AG09309 (cell line): ENCODE measurements at regions not wholly inside any gene's neighbourhood (a gene's known extent, or its start where the extent isn't known, plus 50 kb on each side); places are given as distances from the start of the nearest gene placed in this dataset.

ENCODE experiments used
- DNase-seq: peaks from one replicate; pipeline ENCODE4 v3.0.0-alpha.2; 2010; ENCODE audit warnings: low read depth
- H3K4me3 ChIP-seq: 2 replicates; pipeline ENCODE4 v1.5.1; 2011; ENCODE audit warnings: mild to moderate bottlenecking, low read depth, low read length, moderate library complexity; ENCODE audit not compliant: control insufficient read depth
- TF ChIP-seq, protein P1 (sequence below): IDR thresholded peaks from 2 replicates; pipeline ENCODE4 v1.5.1; 2011; ENCODE audit warnings: mild to moderate bottlenecking, low read depth, low read length, inconsistent platforms; ENCODE audit not compliant: insufficient read depth, control insufficient read depth; ENCODE audit errors: missing control alignments

DNA sequence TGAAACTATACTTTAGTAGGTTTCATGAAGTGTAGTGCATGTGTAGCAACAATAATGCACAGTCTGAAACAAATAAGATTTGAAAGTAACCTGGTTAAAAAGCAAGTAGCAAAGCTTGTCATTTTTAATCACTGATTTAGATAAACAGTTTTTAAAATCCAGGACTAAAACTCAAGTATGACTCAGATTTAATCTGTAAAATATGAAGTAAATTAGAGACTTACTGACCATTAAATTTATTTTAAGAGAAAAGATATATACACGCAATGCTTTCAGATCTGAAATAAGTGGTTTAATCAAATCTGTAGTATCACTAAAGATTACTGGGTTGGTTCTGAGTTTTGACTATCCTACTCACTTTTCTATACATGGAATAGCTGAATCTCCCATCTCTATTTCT is 300.7 kb upstream of the RBMS3 start:
- no peak for DNase-seq
- TF ChIP-seq, protein P1, sequence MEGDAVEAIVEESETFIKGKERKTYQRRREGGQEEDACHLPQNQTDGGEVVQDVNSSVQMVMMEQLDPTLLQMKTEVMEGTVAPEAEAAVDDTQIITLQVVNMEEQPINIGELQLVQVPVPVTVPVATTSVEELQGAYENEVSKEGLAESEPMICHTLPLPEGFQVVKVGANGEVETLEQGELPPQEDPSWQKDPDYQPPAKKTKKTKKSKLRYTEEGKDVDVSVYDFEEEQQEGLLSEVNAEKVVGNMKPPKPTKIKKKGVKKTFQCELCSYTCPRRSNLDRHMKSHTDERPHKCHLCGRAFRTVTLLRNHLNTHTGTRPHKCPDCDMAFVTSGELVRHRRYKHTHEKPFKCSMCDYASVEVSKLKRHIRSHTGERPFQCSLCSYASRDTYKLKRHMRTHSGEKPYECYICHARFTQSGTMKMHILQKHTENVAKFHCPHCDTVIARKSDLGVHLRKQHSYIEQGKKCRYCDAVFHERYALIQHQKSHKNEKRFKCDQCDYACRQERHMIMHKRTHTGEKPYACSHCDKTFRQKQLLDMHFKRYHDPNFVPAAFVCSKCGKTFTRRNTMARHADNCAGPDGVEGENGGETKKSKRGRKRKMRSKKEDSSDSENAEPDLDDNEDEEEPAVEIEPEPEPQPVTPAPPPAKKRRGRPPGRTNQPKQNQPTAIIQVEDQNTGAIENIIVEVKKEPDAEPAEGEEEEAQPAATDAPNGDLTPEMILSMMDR = no peak
- no peak overlapping the region for H3K4me3 ChIP-seq

GRCh38 chr3:28980631-28981030 is 300.2 kb upstream of the RBMS3 start:
- TF ChIP-seq, protein P1 = no peak
- DNase-seq = no peak
- H3K4me3 ChIP-seq = no peak overlapping the region

DNA sequence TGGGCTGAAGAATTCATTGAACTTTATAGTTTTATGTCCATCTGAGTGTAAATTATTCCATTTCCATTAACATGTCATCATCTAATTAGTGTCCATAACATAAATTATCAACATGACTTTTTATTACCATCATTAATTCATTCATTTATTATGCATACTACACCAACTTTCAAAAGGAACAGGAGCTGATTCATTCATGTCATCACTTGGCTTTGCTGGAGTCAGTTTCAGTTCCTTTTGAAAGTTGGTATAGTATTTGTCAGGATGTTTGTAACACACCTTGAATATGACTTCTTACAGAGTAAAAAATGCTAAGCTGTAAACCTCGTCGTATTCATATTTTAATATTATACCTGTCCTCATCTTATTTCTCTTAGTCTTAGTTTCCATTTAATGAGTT is 298.0 kb upstream of the RBMS3 start:
- TF ChIP-seq, protein P1 = no peak
- H3K4me3 ChIP-seq = no peak overlapping the region
- no peak for DNase-seq

GRCh38 chr3:28986922-28987321 is 293.9 kb upstream of the RBMS3 start:
- H3K4me3 ChIP-seq = no peak overlapping the region
- TF ChIP-seq, protein P1 = no peak
- DNase-seq = no peak

DNA sequence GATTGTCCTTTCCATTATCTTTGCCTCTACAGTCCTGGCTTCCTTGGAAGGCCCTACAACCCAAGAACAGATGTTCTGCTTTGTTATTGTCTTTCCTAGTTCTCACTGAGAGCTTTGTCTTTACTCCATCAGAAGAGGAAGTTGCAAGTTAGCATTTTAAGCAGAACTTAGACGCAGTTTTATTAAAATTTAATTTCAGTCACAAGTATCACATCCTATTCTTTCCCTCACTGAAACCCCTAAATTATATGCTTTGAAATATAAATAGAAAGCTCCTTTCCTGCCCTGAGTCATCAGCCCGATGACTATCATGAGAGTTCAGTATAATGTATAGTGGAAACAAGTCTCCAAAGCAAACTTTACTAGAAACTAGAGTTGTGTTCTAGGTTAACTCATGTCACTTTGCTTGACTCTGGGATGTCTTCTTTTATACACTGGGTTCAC is 291.2 kb upstream of the RBMS3 start:
- TF ChIP-seq, protein P1 = no peak
- no peak for DNase-seq
- no peak overlapping the region for H3K4me3 ChIP-seq

- no peak overlapping the region for H3K4me3 ChIP-seq
- no peak for DNase-seq
- TF ChIP-seq, protein P1 = no peak
These were observed 286.5 kb upstream of the RBMS3 start for GRCh38 chr3:28994161-28994905.
